OCI-M2 (cell line): ENCODE measurements at regions not wholly inside any gene's neighbourhood (a gene's known extent, or its start where the extent isn't known, plus 50 kb on each side); places are given as distances from the start of the nearest gene placed in this dataset.

ENCODE experiments used
- DNase-seq: peaks from one replicate; lab custom pipeline; 2025; ENCODE audit not compliant: unreplicated experiment; lab: John Stamatoyannopoulos, UW

DNA sequence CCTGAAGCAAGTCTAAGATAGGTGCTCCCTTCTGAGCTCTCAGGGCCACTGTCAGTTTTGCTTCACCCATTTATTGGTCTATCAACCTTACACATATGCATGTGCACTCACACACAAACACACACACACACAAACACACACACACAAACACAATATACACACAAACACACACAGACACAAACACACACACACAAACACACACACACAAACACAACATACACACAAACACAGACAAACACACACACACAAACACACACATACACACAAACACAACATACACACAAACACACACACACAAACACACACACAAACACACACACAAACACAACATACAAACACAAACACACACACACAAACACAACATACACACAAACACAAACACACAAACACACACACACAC lies 181.6 kb upstream of the KLHL29 start:
- no peak for DNase-seq

DNA sequence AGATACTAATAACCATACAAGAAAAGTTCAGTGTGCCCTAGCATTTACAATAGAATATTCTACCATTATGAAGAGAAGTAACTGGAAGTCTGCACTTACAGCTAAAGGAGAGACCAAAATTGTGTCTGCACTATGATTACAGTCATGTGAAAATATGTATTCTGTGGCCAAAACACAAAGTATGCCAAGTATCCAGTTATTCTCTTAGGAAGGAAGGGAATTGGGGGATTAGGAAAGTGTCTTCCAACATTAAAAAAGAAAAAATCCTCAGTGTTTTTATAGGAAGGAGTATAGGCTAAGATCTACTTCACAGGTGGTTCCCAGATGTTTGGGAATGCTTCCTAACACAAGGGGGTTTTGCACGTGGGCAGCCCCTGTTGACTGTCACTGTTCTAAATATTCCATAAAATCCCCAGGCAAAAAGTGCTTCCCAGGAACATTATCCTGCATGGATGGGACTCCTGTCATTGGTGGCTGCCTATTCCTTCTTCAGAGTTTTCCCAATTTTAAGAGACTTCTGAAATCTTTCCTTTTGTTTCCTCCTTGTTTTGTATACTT lies 180.2 kb upstream of the KLHL29 start:
- no peak for DNase-seq

DNA sequence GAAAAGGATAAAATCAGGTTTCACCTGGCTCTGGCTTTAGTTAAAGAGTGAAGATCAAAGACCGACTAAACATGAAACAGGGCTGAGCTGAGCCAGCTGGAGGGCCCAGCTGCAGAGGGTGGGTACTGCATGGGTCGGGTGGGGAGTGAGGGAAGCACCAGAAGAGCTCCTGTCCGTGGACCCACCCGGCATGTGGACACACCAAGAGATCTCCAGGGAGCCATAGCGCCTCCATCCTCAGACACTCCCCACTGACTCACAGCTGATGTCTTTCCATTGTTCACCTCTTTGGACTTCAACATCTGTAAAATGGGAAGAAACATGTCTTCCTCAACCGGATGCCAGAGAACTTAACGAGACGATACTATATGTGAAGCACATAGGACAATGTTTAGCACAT lies 178.3 kb upstream of the KLHL29 start:
- DNase-seq, result no peak

DNA sequence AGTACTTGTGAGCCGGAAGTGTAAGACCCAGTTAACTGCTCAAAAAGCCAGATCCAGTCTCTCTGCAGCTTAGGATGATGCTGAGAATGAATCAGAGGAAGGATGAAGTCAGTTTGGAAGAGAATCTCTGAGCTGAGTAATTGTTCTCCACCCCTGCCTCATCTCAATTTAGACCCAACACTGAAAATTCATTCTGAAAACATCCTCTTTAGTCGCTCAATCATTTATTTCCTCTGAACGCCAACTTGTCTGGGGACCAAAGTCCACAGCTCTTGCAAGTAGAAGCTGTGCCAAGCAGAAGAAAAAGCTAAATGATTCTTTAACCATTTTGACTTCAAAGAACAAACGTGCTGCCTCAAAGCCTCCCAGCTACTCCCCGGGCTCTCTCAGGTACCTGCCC lies 177.1 kb upstream of the KLHL29 start:
- DNase-seq, result no peak

DNA sequence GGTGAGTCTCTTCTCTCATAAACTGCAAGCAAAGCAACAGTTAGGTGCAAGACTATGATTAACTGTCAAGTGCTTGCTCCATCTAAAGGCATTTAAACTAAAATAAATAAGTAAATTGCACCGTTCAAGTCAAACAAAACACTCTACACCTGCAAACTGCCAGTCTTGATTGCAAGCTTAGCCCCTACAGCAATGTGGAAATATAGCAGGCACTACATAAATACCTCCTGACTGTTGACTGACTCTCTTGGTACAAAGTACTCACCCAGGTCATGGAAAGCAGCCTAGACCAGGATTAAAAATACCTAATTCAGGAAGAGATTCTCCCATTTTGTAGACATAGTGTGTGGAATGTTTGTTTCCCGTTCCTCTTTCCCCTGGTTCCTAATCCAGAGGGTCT lies 176.6 kb upstream of the KLHL29 start:
- no peak for DNase-seq

DNA sequence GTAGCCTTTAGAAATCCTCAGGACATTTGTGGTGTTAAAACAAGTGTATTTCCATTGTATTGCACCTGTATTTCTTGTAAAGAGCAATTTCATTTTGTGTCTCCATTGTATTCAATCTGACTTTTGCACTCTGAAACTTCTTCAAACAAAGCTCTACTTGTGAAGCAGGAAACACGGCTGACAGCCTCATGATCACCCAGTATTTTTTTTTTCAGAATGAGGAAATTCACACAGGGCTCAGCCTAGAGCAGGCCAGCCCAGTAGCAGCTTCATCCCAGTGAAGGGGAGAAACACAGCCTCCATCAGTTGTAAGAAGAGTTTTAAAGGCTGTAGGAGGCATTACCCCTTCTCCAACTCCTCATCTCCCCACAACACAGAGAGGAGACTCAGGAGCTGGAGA lies 175.9 kb upstream of the KLHL29 start:
- DNase-seq, result no peak

DNA sequence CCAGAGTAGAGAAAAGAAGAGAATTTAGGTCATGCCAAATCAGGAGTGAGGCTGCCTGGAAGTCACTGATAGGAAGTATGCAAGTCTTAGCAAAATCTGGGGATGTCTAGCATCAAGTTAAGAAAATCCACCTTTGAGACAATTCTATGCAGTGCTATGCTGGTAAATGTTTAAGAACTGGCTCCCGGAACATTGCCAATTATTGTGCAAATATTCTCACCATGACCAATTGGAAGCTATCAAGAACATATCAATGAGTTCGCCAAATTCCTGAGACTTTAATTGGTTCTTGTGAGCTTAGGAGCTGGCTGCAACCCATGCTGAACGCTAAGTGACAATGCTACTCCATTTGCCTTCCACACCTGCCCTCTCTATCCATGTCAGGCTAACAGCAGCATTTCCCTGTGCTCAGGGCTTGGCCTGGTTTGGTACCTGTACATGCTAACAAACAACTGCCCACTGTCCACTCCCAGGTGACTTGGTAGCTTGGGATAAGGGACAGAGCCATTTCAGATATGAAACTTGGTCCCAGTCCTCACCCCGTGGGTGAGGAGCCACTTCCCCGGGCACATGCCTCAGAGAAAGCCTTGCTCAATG lies 172.9 kb upstream of the KLHL29 start:
- DNase-seq, result no peak

DNA sequence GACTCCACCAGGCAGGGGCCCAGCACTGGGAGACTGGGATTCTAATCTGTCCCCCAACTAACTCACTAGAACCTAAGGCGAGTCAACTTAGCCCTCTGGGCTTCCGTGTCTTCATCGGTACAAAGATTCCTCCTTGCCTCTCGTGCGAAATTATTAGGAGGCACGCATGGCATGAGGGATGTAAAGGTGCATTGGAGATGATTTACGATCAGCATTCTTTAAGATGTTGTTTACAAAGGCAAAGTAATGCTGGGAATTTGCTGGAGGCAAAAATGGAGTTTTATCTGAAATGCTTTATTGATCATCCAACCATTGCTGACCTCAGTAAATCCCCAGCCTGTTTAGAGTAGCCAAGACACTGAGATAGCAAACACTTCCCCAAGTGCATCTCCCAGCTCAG lies 171.8 kb upstream of the KLHL29 start:
- no peak for DNase-seq

DNA sequence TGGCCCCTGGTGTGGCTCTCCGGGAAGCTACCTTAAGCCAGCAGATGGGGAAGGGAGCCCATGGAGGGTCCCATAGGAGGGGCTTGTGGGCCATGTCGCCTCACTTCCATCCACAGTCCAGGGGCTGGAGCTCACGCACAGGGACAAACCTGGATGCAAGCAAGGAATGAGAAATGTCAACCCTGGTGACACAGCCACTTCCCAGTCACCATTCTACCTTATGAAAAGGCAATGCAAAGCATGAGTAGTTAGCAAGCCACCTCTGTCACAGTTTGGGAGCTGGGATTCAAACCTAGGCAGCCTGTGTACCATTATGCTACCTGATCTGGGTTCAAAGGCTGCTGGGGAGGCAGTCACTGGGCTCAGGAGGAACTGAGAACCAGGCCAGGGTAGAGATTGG lies 170.0 kb upstream of the KLHL29 start:
- no peak for DNase-seq

DNA sequence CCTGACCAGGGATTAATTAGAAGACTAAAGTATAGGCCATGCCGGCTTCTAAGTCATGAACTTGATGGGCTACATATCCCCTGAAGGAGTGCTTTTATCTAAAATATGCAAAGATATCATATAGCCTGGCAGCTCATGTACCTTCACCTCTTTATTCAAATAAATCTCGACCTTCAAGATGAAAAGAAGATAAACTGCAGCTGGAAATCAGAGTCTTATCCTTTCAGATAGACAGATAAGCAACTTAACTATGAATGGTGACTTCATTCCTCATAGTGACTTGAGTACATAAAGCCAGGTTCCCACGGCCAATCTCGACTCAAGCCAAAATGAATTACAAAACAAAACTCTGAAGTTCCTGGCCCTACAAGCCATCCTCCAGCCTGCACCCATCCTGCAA lies 165.3 kb upstream of the KLHL29 start:
- DNase-seq, result no peak

DNA sequence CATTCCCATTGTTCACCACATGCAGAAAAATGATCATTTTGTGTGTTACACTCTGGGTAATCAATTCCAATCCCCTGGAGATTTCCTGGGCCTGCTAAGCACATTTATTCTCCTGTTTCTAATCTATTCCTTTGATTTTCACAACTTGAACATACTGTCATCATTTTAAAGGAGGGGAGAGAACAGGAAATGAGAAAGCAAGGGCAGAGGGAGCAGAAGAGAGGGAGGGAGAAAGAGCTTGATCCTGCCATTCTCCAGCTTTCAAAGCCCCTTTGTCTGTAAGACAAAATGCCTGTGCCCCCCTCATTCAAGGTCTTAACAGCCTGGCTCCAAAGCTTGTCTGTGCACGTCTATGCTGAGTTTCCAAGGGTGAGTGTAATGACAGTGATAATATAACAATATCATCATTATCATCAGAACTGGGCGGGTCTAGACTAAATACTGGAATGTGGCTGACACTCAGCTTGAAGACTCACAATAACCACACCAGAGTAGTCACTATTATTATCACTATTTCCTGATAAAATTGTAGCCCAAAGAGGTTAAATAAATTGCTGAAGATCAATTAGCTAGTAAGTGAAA lies 164.4 kb upstream of the KLHL29 start:
- DNase-seq, result no peak

DNA sequence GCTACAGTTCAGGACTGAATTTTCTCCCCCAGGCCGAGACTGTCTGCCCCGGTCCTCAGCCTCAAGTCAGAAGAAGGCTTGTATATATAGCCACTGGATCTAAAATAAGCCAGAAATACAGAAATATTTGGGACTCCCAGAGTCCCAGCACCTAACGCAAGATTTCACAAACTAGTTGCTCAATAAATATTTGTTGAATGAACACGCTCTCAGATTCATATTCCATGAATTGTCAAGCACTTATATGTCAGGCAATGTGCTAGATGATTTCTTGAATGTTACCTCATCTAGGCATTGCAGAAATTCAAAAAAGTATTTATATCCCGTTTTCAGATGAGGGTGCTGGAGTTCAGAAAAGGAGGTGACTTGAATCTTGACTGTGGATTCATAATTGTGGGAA lies 163.7 kb upstream of the KLHL29 start:
- no peak for DNase-seq

DNA sequence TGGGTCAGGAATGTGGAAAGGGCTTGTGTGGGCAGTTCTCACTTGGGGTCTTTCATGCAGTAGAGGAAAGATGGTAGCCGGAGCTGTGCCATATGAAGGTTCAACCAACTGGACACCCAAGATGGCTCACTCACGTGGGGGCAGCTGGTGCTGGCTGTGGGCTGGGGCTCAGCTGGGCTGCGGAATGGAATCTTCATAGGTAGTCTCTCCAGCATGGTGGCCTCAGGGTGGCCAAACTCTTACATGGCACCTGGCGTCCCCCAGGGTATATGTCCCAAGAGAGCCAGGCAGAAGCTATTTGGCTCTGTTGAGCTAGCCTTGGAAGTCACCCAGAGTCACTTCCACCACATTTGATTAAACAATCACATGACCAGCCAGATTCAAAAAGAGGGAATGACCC lies 163.1 kb upstream of the KLHL29 start:
- DNase-seq, result no peak

DNA sequence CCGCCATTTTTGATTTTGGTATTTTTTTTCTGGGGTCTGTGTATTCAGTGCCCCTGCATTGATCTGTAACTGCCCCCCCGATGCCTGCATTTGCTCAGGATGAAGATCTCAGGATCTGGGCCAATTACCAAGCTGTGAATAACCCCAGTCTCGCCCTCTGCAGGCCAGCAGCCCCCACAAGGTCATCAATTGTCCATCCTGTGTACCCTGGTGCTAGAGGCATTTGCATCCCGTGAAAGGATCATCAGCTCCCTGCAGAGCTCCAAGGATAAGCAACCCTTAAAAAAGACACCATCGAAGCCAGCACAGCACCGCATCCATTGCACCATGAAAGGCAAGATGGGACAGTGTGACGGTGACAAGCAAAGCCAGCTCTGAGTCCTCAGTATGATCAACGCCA lies 154.1 kb upstream of the KLHL29 start:
- DNase-seq, result no peak

DNA sequence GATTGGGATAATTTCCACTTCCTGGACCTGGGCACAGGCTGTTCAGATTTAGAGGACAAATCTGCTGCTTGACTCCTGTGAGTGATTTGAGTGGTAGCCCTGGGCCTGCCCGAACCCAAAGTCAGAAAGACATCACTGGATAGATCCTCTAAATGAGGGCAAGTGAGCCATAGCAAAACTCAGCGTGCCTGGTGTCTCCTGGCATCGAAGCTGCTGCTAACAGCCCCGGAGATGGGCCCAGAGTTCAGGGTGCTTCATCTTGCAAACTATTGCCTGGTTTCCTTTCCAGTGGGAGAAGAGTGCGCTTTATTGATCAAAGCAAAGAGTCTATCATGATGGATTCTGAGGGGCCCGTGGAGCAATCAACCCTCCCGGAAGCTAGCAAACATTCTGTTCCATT lies 153.1 kb upstream of the KLHL29 start:
- no peak for DNase-seq

DNA sequence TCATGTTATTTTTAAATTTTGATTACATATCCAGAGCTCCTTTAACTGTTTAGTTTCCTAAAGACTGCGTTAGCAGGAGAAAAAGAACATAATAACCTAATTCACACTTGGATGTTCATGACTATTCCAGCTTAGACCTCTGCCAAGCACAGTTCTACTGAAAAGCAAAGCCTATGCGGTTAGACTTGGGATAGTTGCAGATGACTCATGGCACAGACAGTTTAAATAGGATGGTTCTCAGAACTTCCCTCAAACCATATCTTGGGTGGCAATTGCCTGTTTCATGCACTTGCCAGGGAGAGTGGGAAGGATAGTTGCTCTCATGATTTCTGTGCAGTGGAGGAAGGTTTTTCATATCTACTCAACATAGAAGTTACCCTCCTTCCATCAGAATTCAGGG lies 149.7 kb upstream of the KLHL29 start:
- DNase-seq, result no peak

DNA sequence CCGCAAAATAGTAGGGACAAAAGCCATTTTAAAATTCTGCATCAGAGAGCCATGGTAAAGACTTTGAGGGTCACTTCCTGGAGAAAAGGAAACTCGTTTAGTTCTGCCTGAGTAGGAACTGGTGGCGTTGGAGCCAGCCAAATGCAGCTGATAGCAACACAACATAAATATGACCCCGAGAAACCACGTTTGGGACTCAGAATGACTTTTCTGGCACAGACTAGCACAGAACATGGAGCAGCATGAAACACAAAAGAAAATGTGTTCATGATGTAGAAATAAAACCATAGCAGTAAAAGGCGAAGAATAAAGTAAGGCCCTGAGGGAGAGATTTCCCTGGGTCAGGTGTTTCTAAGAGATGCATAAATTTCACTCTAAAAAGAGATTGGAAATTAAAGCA lies 149.2 kb upstream of the KLHL29 start:
- no peak for DNase-seq

DNA sequence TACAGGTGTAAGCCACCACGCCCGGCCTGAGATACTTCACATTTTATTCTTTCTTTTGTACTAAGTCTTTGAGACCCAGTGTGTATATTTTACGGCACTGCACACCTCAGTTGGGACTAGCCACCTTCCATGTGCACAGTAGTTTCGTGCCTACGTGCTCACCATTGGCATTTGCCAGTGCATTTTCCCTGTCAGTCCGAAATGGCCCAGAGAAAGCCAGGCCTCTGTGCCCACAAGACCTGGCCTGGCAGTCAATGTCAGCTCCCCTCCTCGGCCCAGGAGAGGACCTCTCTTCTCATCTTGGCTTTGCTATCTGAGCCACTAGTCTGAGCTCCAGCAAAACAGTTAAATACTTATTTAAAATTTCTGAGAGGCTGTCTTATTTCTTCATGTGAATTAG lies 147.8 kb upstream of the KLHL29 start:
- no peak for DNase-seq

DNA sequence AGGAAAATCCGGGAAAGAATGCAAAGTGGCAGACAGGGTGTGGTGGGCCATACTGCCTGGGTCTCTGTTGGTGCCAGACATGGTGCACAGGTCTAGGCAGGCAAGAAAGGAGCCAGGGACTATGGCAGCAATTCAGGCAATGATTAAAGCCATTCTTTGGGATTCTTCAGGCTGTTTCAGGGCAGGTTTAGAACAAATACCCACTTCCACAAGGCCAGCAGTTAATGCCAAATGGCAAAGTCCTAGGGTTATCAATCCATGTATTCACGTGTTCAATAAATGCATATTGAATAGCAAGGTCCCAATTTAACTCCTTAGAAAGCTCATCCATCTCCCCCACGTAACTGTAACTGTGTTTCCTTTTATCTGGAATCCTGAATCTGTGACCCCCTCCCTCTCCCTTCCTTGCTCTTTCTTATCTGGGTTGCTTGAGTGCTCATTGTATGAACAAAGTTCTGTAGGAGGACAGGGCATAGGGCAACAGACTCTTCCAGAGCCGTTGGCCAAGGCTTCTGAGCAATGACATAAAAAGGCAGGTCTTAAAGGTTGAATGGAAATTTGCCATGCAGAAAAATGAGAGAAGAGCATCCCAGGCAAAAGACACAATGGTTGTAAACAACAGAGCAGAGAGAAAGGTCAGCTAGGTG lies 146.8 kb upstream of the KLHL29 start:
- DNase-seq, result no peak

DNA sequence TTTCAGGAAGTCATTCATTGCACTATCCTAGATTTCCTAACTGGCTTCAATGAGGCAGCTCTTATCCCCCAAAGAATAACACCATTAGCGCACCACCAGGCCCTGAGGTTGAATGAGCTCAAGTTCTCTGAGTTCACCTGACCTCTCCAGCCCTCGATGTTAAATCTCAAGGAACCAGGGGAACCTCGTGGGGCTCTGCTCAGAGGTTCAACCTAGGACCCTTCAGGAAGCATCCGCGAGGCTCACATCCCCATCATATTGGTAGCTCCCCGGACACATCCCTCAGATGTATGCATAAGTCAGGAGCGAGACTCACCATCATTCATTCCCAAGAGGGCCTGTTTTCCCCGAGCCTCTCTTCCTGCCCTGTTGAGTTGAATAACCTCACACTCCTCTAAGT lies 145.6 kb upstream of the KLHL29 start:
- no peak for DNase-seq

DNA sequence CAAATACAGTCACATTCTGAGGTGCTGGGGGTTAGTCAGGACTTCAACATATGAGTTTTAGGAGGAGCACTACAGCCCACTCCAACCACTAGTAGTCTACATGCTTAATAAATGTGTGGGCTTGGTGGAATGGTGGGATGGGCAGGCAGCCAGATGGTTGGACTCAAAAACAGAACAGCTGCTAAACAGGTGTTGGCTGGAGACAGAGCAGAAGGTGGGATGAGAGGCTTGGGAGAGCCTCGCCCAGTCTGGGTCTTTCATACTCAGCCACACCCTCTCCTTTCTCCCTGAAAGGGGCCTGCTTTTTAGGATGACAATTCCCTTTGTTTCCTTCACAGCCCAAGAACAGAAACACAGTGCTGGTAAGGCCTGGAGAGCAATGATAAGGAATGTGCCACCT lies 143.9 kb upstream of the KLHL29 start:
- DNase-seq, result no peak

DNA sequence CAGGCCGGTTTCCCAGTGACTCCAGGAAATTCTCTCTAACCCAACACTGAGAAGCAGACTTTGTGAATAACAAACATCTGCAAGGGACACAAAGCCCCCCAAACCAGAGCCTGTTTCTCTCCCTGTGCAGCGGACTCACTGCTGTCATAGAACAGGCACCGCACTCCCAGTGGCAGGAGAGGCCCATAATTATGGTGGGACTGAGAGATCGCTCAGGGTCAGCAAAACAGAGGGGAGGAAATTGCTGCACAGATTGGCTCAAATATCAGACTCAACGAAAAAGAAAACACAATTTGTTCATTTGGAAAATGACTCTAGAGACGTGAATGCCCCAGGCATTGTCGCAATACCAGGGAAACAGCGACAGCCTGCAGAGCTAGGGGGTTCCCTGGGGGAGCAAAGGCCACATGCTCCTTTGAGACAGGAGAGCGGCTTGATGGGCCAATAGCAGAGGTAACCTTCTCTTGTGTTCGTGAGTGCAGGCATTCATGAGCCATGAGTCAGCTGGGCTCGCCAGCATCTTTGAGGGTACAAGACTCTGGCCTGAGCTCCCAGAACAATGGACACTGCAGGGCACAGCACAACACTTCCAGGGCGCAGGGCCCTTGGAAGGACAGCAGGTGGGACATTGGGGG lies 143.3 kb upstream of the KLHL29 start:
- no peak for DNase-seq
